Heart left ventricle (tissue), 16 donors: ENCODE measurements at regions not wholly inside any gene's neighbourhood (a gene's known extent, or its start where the extent isn't known, plus 50 kb on each side); places are given as distances from the start of the nearest gene placed in this dataset.
"Not testable (repeated sequence)": the region's sequence is repeated elsewhere in the genome, so short reads cannot be mapped to it uniquely, and the experiment has no call there.

Experiments
- ATAC-seq, 4 donors: fragments of 200-7000 bp; cut with Tn5 transposase; one replicate each; pipeline ENCODE4 v1.9.1; 2020 to 2022; ENCODE audit warnings: moderate library complexity in 4 of 4, mild to moderate bottlenecking in 3 of 4, moderate number of reproducible peaks in 1 of 4
- DNase-seq, 5 donors: peaks; one replicate each; pipeline ENCODE4 v3.0.0-alpha.2; 2020
- H3K27ac ChIP-seq, 12 donors: fragments of 200-600 bp; sonication (generic) in 4 of 12; one replicate each; pipeline versions ENCODE4 v1.5.0 to v1.8.0; 2016 to 2022; ENCODE audit warnings: mild to moderate bottlenecking in 2 of 12
- H3K27me3 ChIP-seq, 9 donors: fragments of 200-600 bp; sonication (generic) in 2 of 9; one replicate each; pipeline versions ENCODE4 v1.5.1 to v1.8.0; 2016 to 2022; ENCODE audit warnings: mild to moderate bottlenecking in 3 of 9
- H3K36me3 ChIP-seq, 9 donors: fragments of 200-600 bp; sonication (generic) in 2 of 9; one replicate each; pipeline versions ENCODE4 v1.5.0 to v1.8.0; 2018 to 2022; ENCODE audit warnings: mild to moderate bottlenecking in 2 of 9
- H3K4me1 ChIP-seq, 12 donors: fragments of 200-600 bp; sonication (generic) in 4 of 12; one replicate each; pipeline versions ENCODE4 v1.5.0 to v1.8.0; 2016 to 2022; ENCODE audit warnings: mild to moderate bottlenecking in 3 of 12
- H3K4me3 ChIP-seq, 12 donors: fragments of 200-600 bp; sonication (generic) in 4 of 12; one replicate each; pipeline versions ENCODE4 v1.5.0 to v1.8.0; 2017 to 2022; ENCODE audit warnings: mild to moderate bottlenecking in 9 of 12, moderate library complexity in 4 of 12
- H3K9me3 ChIP-seq, 12 donors: fragments of 200-600 bp; sonication (generic) in 4 of 12; one replicate each; pipeline versions ENCODE4 v1.5.0 to v1.8.0; 2016 to 2022; ENCODE audit warnings: mild to moderate bottlenecking in 1 of 12
- CTCF ChIP-seq, 12 donors: fragments of 200-600 bp; sonication (generic) in 4 of 12; IDR thresholded peaks; one replicate each; pipeline versions ENCODE4 v1.5.0 to v1.8.0; 2018 to 2022; ENCODE audit warnings: antibody characterized with exemption in 12 of 12, mild to moderate bottlenecking in 5 of 12
- POLR2A ChIP-seq, 2 donors: fragments of 450-650 bp; IDR thresholded peaks; one replicate each; pipeline ENCODE4 v1.6.1; 2017; ENCODE audit warnings: antibody characterized with exemption in 2 of 2, mild to moderate bottlenecking in 2 of 2, moderate library complexity in 2 of 2
- WGBS, 4 donors: extraction: QIAGEN DNeasy Blood & Tissue Kit in 2 of 4; methylation state at CpG; one replicate each; pipeline versions ENCODE4 v1.1.5 to v1.1.7; 2013 to 2018; 5-methylcytosine and 5-hydroxymethylcytosine counted together
- intact Hi-C, 10 donors: fragments of 100-400 bp; cut with DNase I; formaldehyde crosslinking; loops; one replicate each; pipeline versions ENCODE4 v1.11.1 to v1.14.2; 2022
- donor health status: ischemic (EF 13 %, LVEDD 7.1; RV severe dilation, severe dysfunction).
- donor health status: healthy with polysubstance abuse.
- donor health status: DM: no; HTN: yes; CAD: no.
- donor health status: DM: no; HTN: no; CAD: no.
- donor health status: ischemic (EF 25% LVEDD 6.9; RV normal size, moderate dysfunction).
- donor health status: ischemic (EF 25% LVEDD 5.7; RV mildly dilated, moderate dysfunction).
- donor health status: healthy.
- donor health status: DM: yes; HTN: yes; CAD: no.
- donor health status: ischemic (EF 35%, LVEDD 5.7; RV mildly dilated, moderate dysfunction).
- donor health status: nonischemic (EF 11% LVEDD 7.7; RV severe dilation, severe dysfunction).
- donor health status: DM: yes; HTN: yes; CAD: no.
- donor health status: PGD.
- donor health status: ischemic (EF 29% LVEDD 5.4; RV normal size, mild dysfunction).
- donor health status: nonischemic (EF 23%, LVEDD 6.1; RV moderate dilation, normal function).

GRCh38 chr9:108254236-108254635 is 601.5 kb downstream of the ACTL7B start:
- TF ChIP-seq CTCF (IDR thresholded peaks at IDR 0.05) = no peak
- TF ChIP-seq POLR2A (IDR thresholded peaks at IDR 0.05) = no peak
- no peak overlapping the region for H3K4me3 ChIP-seq
- intact Hi-C loops = no loop called here

GRCh38 chr9:108247391-108247790 is 608.4 kb downstream of the ACTL7B start:
- 89 to 98% (median 93%) methylated on average over 3 of the region's 3 CpGs for WGBS, 4 donors
- H3K4me3 ChIP-seq, H3K27me3 ChIP-seq, H3K9me3 ChIP-seq, DNase-seq, H3K36me3 ChIP-seq, H3K4me1 ChIP-seq, H3K27ac ChIP-seq, ATAC-seq, intact Hi-C loops: not testable (repeated sequence)

More at GRCh38 chr9:108254236-108254635, 601.5 kb downstream of the ACTL7B start:
- WGBS, 4 donors = 67 to 84% (median 73%) methylated on average over 2 of the region's 2 CpGs
- ATAC-seq (no peak), DNase-seq (no peak)
- Histone ChIP-seq H3K27ac (no peak overlapping the region), H3K4me1 (no peaks in the 10 kb centered on the region), H3K27me3 (no peaks in the 10 kb centered on the region), H3K9me3 (no peaks in the 10 kb centered on the region), H3K36me3 (no peaks in the 10 kb centered on the region)

GRCh38 chr9:108245901-108246300 is 609.9 kb downstream of the ACTL7B start:
- 86 to 99% (median 97%) methylated on average over 1 of the region's 1 CpG for WGBS, 4 donors
- no peak overlapping the region for H3K4me3 ChIP-seq
- H3K27me3 ChIP-seq = no peaks in the 10 kb centered on the region
- no peak for DNase-seq
- H3K9me3 ChIP-seq = no peaks in the 10 kb centered on the region
- no peak for TF ChIP-seq POLR2A (IDR thresholded peaks at IDR 0.05)
- no peak for TF ChIP-seq CTCF (IDR thresholded peaks at IDR 0.05)
- intact Hi-C loops = no loop called here
- no peak overlapping the region for H3K27ac ChIP-seq
- H3K36me3 ChIP-seq = no peaks in the 10 kb centered on the region
- H3K4me1 ChIP-seq = no peaks in the 10 kb centered on the region
- ATAC-seq = no peak

- DNase-seq = no peak
- intact Hi-C loops = no loop called here
- Histone ChIP-seq H3K4me3 (no peak overlapping the region), H3K9me3 (no peaks in the 10 kb centered on the region), H3K27ac (no peak overlapping the region), H3K36me3 (no peaks in the 10 kb centered on the region), H3K4me1 (no peaks in the 10 kb centered on the region), H3K27me3 (no peaks in the 10 kb centered on the region)
- 54 to 60% (median 58%) methylated on average over 2 of the region's 2 CpGs for WGBS, 4 donors
- ATAC-seq = no peak
- no peak for TF ChIP-seq POLR2A (IDR thresholded peaks at IDR 0.05)
- no peak for TF ChIP-seq CTCF (IDR thresholded peaks at IDR 0.05)
Observed at GRCh38 chr9:108245331-108245730, 610.5 kb downstream of the ACTL7B start.

GRCh38 chr9:108244686-108245085 is 611.1 kb downstream of the ACTL7B start:
- ATAC-seq (no peak), DNase-seq (no peak)
- no peaks in the 10 kb centered on the region for H3K27me3 ChIP-seq
- no peaks in the 10 kb centered on the region for H3K4me1 ChIP-seq
- H3K36me3 ChIP-seq = no peaks in the 10 kb centered on the region
- no peaks in the 10 kb centered on the region for H3K9me3 ChIP-seq
- no peak overlapping the region for H3K4me3 ChIP-seq
- no peak overlapping the region for H3K27ac ChIP-seq
- intact Hi-C loops = no loop called here
- TF ChIP-seq POLR2A (IDR thresholded peaks at IDR 0.05) = no peak
- TF ChIP-seq CTCF (IDR thresholded peaks at IDR 0.05) = no peak
